Urinary bladder (tissue), 3 donors: ENCODE measurements at regions not wholly inside any gene's neighbourhood (a gene's known extent, or its start where the extent isn't known, plus 50 kb on each side); places are given as distances from the start of the nearest gene placed in this dataset.
"Not testable (repeated sequence)": the region's sequence is repeated elsewhere in the genome, so short reads cannot be mapped to it uniquely, and the experiment has no call there.

Experiments
- DNase-seq: peaks from one replicate; pipeline ENCODE4 v3.0.0-alpha.2; 2015; ENCODE audit errors: extremely low spot score
- H3K27ac ChIP-seq: one replicate; pipeline ENCODE4 v1.5.1; 2013; ENCODE audit warnings: low read depth, mild to moderate bottlenecking, moderate library complexity
- H3K36me3 ChIP-seq: one replicate; pipeline ENCODE4 v1.6.1; 2013; ENCODE audit warnings: mild to moderate bottlenecking, moderate library complexity; ENCODE audit not compliant: insufficient read depth
- H3K4me1 ChIP-seq: one replicate; pipeline ENCODE4 v1.6.1; 2013; ENCODE audit warnings: mild to moderate bottlenecking, moderate library complexity; ENCODE audit not compliant: insufficient read depth
- H3K4me3 ChIP-seq: one replicate; pipeline ENCODE4 v1.5.1; 2013; ENCODE audit warnings: low read depth, low read length
- WGBS: extraction: QIAGEN DNeasy Blood & Tissue Kit; methylation state at CpG from one replicate; pipeline ENCODE4 v1.1.7; 2013; 5-methylcytosine and 5-hydroxymethylcytosine counted together
- donor health status: healthy with polysubstance abuse.
- donor health status: healthy.

- WGBS, result 92% methylated on average over 13 of the region's 13 CpGs
- not testable (repeated sequence) for H3K4me1 ChIP-seq, H3K4me3 ChIP-seq, H3K27ac ChIP-seq, H3K36me3 ChIP-seq, DNase-seq
Measured at GRCh38 chr12:61294011-61294410, 966.2 kb upstream of the USP15 start.

GRCh38 chr12:61301817-61302216, 958.4 kb upstream of the USP15 start:
- Histone ChIP-seq H3K27ac (no peak overlapping the region), H3K4me3 (no peak overlapping the region), H3K36me3 (no peaks in the 10 kb centered on the region), H3K4me1 (no peaks in the 10 kb centered on the region)
- WGBS, result 85% methylated on average over 2 of the region's 2 CpGs
- DNase-seq, result no peak

GRCh38 chr12:61302282-61302681, 957.9 kb upstream of the USP15 start:
- H3K27ac ChIP-seq, result no peak overlapping the region
- 87% methylated on average over 4 of the region's 4 CpGs for WGBS
- no peak overlapping the region for H3K4me3 ChIP-seq
- no peaks in the 10 kb centered on the region for H3K4me1 ChIP-seq
- no peaks in the 10 kb centered on the region for H3K36me3 ChIP-seq
- DNase-seq, result no peak

- H3K4me1 ChIP-seq, result no peaks in the 10 kb centered on the region
- 83% methylated on average over 2 of the region's 2 CpGs for WGBS
- H3K36me3 ChIP-seq, result no peaks in the 10 kb centered on the region
- H3K27ac ChIP-seq, result no peak overlapping the region
- no peak overlapping the region for H3K4me3 ChIP-seq
- DNase-seq, result no peak
Measured at GRCh38 chr12:61308220-61308619, 952.0 kb upstream of the USP15 start.

- Histone ChIP-seq H3K27ac (no peak overlapping the region), H3K4me3 (no peak overlapping the region), H3K36me3 (no peaks in the 10 kb centered on the region), H3K4me1 (no peaks in the 10 kb centered on the region)
- no peak for DNase-seq
Measured at GRCh38 chr12:61311413-61311812, 948.8 kb upstream of the USP15 start.

GRCh38 chr12:61348871-61349270, 911.3 kb upstream of the USP15 start:
- no peaks in the 10 kb centered on the region for H3K36me3 ChIP-seq
- no peaks in the 10 kb centered on the region for H3K4me1 ChIP-seq
- 91% methylated on average over 3 of the region's 3 CpGs for WGBS
- H3K4me3 ChIP-seq, result no peak overlapping the region
- DNase-seq, result no peak
- no peak overlapping the region for H3K27ac ChIP-seq

GRCh38 chr12:61355105-61355504, 905.1 kb upstream of the USP15 start:
- no peak overlapping the region for H3K4me3 ChIP-seq
- H3K4me1 ChIP-seq, result no peaks in the 10 kb centered on the region
- DNase-seq, result no peak
- H3K27ac ChIP-seq, result no peak overlapping the region
- H3K36me3 ChIP-seq, result no peaks in the 10 kb centered on the region
- 93% methylated on average over 10 of the region's 10 CpGs for WGBS

GRCh38 chr12:61356485-61356884, 903.7 kb upstream of the USP15 start:
- no peaks in the 10 kb centered on the region for H3K36me3 ChIP-seq
- H3K4me1 ChIP-seq, result no peaks in the 10 kb centered on the region
- H3K4me3 ChIP-seq, result no peak overlapping the region
- 91% methylated on average over 6 of the region's 6 CpGs for WGBS
- H3K27ac ChIP-seq, result no peak overlapping the region
- no peak for DNase-seq

GRCh38 chr12:61357496-61357895, 902.7 kb upstream of the USP15 start:
- 92% methylated on average over 4 of the region's 4 CpGs for WGBS
- H3K4me3 ChIP-seq, result no peak overlapping the region

GRCh38 chr12:61362037-61362436, 898.2 kb upstream of the USP15 start:
- Histone ChIP-seq H3K36me3 (no peaks in the 10 kb centered on the region), H3K4me3 (no peak overlapping the region), H3K4me1 (no peaks in the 10 kb centered on the region), H3K27ac (no peak overlapping the region)
- DNase-seq, result no peak
- WGBS, result 83% methylated on average over 3 of the region's 3 CpGs

More at GRCh38 chr12:61357496-61357895, 902.7 kb upstream of the USP15 start:
- H3K36me3 ChIP-seq, result no peaks in the 10 kb centered on the region
- DNase-seq, result no peak
- H3K27ac ChIP-seq, result no peak overlapping the region
- no peaks in the 10 kb centered on the region for H3K4me1 ChIP-seq

GRCh38 chr12:61365001-61365400, 895.2 kb upstream of the USP15 start:
- Histone ChIP-seq H3K4me3 (no peak overlapping the region), H3K4me1 (no peaks in the 10 kb centered on the region), H3K36me3 (no peaks in the 10 kb centered on the region), H3K27ac (no peak overlapping the region)
- WGBS, result 75% methylated on average over 1 of the region's 1 CpG
- no peak for DNase-seq

GRCh38 chr12:61367281-61367785, 892.9 kb upstream of the USP15 start:
- H3K4me1 ChIP-seq, result no peaks in the 10 kb centered on the region
- no peak overlapping the region for H3K4me3 ChIP-seq
- WGBS, result 72% methylated on average over 1 of the region's 1 CpG
- H3K27ac ChIP-seq, result no peak overlapping the region
- DNase-seq, result no peak
- H3K36me3 ChIP-seq, result no peaks in the 10 kb centered on the region

GRCh38 chr12:61369241-61369910, 890.8 kb upstream of the USP15 start:
- H3K36me3 ChIP-seq, result no peaks in the 10 kb centered on the region
- WGBS, result 79% methylated on average over 4 of the region's 4 CpGs
- no peak for DNase-seq
- no peaks in the 10 kb centered on the region for H3K4me1 ChIP-seq
- H3K27ac ChIP-seq, result no peak overlapping the region
- no peak overlapping the region for H3K4me3 ChIP-seq

- Histone ChIP-seq H3K36me3 (no peaks in the 10 kb centered on the region), H3K4me3 (no peak overlapping the region), H3K27ac (no peak overlapping the region), H3K4me1 (no peaks in the 10 kb centered on the region)
- WGBS, result 44% methylated on average over 1 of the region's 1 CpG
- no peak for DNase-seq
Measured at GRCh38 chr12:61384511-61384910, 875.7 kb upstream of the USP15 start.

- no peak overlapping the region for H3K27ac ChIP-seq
- no peaks in the 10 kb centered on the region for H3K36me3 ChIP-seq
- DNase-seq, result no peak
- H3K4me1 ChIP-seq, result no peaks in the 10 kb centered on the region
- no peak overlapping the region for H3K4me3 ChIP-seq
Measured at GRCh38 chr12:61385771-61386170, 874.4 kb upstream of the USP15 start.
